GM18498 (cell line): ENCODE measurements at regions not wholly inside any gene's neighbourhood (a gene's known extent, or its start where the extent isn't known, plus 50 kb on each side); places are given as distances from the start of the nearest gene placed in this dataset.
A peak's percentile ranks its signal among the peaks of the same experiment; 100 is the strongest.

Experiments used
- ATAC-seq: cut with Tn5 transposase; IDR thresholded peaks from one replicate; pipeline ENCODE4 v1.9.1; 2021; ENCODE audit warnings: mild to moderate bottlenecking, moderate library complexity; ENCODE audit not compliant: unreplicated experiment

DNA sequence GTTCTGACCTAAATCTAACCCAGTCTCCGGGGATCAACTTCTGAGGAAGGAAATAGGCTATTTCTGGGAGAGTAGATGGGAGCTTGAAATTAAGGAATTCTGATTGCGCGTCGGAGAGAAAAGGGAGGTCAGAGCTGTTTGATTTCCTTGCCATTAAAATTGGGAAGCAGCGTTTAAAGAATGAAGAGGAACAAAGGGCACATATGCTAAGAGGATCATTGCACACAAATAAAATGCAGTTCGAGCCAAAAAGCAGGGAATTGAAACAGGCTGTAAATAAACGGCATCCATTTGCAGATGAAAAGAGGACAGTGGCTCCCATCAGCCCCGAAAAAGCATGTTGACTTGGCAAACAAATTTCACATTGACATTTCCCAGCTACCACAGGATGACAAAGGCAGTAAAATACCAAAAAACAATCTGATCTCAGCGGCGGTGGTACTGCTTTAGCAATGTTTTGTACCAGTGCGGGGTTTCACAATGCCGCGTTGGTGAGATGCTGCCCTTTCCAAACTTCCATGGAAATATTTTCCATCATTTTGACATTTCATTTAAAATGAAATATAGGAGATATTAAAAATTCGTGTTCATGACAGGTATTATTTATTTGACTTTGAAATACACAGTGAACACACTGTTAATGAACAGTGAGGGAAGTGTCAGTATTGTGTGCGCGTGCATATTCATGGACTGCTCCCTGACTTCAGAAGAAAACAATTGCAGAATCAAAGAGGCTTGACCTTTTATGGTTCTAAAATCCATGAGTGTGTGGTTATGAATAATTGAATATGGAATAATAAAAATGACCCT, 108.8 kb downstream of the SQOR start:
- no peak for ATAC-seq

DNA sequence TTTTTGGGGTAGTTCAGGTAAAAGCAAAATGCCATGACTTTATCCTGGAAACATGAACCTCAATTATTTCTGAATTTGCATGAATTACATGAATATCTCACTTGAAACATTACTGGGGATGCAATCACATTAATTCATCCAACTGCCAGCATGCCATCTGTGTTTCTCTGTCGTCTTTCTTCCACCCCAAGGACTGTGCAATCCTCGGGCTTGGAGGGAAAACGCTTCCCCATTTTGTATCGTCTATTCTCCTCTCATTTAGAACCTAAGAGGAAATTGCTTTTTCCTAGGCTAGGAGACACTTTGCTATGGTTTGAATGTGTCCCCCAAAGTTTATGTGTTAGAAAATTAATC, 109.4 kb downstream of the SQOR start:
- no peak for ATAC-seq

DNA sequence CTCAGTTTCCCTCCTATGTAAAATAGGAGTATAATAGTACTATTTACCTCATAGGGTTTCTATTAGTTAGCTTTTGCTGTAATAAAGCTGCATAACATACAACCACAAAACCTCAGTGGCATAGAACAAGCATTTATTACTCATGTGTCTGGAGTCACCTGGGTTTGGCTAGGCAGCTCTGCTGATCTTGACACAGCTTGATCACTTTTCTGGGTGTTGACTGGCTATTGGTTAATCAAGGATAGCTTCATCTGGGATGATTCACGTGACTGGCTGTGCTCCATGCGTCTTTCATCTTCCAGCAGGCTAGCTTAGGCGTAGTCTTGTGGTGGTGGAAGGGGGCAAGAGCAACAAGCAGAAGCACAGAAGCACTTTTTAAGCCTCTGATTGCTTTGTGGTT, 112.6 kb downstream of the SQOR start:
- no peak for ATAC-seq

DNA sequence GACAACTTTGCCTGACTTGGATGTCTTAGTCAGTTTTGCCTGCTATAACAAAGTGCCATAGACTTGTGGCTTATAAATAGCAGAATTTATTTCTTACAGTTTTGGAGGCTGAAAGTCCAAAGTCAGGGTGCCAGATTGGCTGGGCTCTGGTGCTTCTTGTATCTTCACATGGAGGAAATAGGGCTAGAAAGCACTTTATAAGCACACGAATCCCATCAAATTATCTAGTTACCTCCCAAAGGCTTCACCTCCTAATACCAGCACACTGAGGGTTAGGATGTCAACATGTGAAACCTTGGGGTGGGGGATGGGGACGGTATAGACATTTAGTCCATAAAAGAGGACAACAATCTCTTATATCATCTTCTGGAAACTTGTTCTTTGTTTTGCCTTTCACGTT, 116.8 kb downstream of the SQOR start:
- no peak for ATAC-seq

DNA sequence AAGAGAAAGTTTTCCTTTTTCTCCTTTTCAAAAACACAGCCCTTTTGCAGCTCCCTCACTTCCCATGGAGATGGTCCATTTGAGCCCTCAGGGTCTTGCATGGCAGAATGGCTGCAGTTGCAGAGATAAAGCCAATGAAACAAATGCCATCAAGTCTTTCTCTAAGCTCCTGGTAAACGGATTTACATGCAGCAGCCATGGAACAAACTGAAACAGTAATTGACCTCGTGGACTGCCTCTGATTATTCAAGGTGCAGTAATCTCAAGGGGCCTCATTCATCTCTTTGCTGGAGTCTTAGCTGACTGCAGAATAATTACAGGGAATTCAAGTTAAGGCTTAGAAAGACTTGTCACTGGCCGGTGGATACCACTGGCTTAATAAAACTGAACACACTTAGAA, 125.1 kb downstream of the SQOR start:
- no peak for ATAC-seq

DNA sequence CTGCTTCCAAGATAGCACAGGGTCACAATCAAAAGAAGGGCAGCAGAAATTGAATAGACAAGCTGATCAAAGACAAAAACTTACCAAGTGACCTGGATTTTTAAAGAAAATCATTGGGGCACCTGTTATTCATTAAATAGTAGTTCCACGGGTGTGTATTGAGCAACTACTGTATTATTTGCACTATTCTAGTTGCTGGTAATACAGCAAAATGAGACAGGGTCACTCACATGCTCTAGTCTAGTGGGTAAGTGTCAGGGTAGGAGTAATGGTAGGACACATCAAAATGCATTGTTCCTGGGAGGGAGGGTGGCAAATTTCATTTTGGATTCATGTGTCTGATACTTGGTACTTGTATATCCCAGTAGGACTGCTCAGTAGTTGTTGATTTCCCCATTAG, 127.9 kb downstream of the SQOR start:
- ATAC-seq = no peak

DNA sequence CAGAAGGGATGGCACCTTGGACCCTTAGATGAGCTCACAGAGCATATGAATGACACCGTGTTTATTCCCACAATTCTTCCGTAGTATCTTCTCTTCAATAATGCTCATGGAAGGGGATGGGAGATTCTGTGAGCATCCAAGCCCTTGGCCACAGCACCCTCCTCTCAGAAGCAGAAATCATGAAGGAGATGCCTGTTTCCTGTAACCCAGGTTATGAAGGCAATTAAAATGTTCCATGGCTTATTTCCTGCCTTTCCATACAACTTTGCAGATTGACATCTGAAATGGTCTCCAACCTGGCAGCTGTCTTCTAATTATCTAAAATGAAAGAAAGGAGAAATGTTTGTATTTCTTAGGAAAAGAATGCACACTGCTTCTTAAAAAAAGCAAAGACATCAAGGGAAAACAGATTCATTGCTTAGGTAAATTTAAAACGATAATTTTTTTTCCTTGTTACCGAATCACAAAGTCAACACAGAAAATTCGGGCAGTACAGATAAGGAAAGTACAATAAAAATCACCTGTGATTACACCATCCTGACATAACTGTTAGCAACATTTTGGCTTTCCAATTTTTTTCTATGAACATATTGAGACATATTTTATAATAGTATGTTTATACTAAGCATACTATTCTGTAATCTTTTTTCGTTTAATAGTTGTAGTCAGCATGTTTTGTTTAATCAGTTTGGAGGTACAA, 128.5 kb downstream of the SQOR start:
- no peak for ATAC-seq

DNA sequence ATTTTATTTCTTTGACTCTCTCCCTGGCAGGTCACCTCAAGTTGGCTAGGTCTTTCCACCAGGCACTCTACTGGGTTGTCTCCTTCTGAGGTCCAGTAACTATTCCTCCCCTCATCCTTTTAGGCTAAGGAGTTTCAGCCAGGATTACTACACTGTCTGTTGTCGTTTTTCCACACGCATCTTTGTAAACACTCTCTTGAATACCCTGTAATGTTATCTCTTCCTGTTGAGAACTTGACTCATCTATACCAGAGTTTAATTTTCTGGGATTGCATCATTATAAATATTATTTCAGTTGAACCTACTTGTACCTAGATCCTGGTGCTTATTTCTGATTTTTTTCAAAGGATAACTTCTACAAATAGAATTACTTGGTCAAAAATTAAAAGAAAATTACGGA, 138.3 kb downstream of the SQOR start:
- no peak for ATAC-seq

DNA sequence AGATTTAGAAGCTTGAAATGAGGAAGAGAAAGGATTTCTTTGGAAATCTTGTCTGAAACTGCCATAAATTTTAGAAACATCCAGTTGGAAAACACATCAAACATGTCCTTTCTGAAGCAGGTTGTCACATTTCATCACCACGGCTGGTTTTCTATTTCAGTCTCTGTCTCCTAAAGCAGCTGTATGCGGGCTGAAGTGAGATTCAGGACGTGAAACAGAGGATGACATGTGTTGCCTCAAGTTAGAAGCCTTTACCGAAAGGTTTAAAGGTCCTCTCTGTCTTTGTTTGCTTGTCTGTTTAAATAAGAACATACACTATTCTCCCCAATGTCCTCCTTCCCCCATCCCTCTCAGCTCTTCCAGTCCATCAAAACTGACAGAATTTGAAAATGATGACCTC, 141.9 kb downstream of the SQOR start:
- no peak for ATAC-seq

DNA sequence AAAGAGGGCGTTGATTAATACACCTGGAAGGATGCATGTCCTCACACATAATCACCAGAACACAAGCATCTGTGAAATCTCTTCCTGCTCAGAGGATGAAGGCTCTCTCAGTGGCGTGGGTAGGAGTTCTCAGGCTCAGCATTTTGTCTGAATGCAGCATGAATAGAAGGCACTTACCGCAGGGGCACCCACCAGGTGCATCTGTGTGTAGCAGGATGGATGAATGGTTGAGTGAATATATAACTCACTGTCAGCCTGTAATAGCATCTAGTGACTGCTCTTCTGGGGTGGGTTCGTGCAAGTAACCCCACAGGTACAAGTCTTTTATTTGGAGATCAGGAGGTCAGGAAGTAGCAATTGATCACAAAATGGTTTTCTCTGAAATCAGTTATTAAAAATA, 143.0 kb downstream of the SQOR start:
- no peak for ATAC-seq

DNA sequence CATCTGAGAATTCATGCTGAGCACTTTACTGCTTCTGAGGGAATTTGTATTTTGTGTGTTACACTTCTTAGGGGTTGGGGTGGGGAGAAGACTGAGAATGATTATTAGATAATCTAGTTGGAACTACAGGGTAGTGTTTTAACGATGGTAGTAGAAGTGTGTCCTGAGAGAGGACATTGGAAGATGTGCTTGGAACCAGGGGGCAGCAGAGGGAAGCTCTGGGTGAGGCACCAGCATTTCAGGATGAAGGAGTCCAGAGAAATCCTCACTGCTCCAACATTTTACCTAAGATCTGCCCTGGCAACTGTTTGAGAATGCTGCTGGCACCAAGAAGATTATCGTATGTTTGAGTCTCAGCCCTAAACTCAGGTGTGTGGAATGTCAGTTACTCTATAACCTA, 145.5 kb downstream of the SQOR start:
- ATAC-seq = no peak

DNA sequence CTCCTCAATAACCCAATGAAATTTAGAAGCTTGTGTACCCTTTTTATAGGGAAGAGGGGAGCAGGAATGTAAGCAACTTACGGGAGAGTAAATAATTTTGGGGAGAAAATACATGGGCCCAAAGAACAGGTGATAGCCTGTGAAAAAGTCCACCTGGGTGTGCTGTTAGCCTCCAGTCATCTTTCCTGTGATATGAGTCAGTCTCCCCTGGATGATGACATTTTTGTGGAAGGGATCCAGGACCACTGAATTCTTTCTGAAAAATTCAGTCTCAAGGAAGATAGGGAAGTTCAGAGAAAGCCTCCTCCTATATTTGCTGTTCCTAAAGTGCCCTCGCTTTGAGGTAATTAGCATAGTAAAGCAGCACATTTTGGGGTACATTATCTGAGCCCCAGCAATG, 149.8 kb downstream of the SQOR start:
- ATAC-seq = no peak

DNA sequence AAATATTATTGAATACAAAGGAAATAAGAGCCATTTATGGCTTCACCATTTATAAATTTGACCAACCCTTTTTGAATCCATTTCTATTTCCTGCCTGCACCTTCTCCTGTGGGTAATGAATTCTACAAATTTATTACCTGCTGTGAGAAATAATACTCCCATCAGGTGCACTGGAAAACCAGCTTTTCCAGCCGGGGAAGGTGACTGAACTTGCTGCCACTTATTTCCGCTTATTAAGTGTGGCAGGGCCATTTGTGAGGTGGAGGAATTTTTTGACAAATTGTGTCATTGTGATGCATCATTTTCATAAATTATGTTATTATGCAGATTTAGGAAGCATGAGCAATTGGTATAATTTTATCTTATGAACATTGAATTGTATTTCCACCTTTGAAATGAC, 151.1 kb downstream of the SQOR start:
- ATAC-seq = no peak

DNA sequence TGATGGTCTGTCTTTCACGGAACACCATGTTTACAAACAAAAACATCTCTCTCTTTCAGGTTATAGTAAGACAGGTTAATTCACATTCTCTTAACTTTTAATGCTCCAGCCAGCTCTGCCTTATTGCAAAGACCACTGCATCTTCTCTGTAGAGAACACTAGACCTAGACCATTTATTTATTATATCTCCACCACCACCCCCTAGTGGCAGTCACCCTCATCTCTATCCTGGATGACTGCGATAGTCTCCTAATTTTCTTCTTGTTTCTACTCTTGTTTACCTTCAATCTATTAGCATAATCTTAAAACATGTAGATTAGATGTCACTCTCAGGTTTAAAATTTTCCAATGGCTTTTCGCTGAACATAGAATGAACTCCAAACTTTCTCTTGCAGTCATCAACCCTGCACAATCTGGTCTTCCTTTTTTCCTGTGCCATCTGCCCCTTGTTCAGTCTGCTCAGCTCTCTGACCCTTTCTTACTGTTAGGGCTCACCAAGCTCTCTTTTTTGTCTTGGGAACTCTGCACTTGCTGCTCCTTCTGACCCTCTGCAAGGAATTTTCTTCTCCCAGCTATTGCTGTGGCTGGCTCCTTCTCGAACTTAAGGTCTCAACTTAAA, 155.6 kb downstream of the SQOR start:
- ATAC-seq = peak; percentile 42

DNA sequence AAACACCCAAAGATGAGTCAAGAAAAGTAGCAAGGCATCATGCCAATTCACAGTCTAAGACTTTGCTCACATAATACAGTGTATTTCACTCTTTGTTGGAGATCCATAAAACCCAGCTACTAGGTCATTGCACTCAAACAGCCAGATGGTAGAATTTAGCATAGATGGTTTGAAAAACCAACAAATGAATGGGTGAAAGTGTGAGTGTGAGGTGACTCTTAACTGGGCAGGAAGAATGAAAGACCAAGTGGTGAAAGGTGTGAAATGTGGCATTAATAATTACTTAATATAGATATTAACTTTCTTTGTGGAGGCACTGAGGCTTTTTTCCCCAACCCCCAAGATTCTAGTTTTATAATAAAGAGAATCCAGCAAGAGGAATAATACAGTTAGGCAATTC, 159.5 kb downstream of the SQOR start:
- ATAC-seq = no peak

DNA sequence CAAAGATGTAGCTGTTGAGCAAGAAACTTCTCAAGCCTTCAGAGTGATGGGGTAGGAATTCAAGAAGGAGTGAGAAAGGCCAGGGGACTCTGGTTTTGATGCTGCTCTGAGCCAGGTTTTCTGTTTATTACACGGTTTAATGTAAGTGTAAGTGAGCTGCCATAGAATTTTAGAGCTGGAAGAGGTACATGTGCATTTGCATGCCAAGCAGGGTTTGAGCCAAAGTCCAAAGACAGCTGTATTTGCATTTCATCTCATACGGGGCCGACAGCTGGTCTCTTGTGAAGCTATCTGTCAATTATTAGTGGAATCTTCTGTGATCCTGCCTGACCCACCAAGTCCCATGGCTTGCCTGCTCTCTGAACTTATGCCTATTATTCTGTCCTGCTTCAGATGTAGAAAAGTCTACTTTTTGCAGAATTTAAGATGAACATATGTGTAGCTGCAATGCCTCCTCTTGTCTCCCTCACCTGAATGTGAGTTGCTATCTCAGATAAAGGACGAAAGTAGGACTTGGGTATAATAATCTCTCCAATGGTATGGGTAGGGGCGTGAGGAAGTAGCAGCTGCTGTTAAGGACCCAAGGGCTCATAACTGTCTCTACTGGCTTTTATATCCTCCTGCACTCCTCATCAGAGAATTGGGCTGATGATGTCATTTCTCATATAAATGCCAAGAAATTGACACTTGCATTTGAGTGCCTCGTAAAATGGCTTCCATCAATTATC, 160.0 kb downstream of the SQOR start:
- ATAC-seq = peak; percentile 53

DNA sequence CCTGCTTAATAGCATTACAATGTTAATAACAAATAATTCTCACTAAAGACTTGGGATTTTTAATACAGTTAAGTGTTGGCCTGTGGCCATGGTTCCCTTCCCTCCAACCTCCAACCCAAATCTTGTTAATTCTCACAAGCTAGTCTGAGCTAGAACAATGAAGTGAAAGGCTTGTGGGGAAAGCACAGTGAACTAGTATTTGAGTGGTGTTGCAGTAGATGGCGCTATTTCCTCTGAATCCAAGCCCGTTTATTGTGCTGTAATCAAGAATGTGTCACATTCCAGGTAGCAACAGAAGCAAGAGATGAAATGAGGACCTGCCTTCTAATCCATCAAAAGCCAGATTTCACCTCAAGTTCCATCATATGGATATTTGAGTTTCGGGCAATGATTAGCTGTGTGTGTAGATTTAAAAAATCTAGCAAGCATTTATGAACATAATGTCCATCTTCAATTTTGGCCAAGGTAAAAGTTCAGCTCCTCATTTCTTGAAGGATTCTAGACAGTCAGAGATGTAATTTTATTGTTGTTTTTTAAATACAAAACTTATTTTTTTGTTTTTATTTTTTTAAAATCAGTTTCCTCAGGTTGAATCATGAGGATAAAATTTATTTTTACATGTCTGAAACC, 160.7 kb downstream of the SQOR start:
- no peak for ATAC-seq

DNA sequence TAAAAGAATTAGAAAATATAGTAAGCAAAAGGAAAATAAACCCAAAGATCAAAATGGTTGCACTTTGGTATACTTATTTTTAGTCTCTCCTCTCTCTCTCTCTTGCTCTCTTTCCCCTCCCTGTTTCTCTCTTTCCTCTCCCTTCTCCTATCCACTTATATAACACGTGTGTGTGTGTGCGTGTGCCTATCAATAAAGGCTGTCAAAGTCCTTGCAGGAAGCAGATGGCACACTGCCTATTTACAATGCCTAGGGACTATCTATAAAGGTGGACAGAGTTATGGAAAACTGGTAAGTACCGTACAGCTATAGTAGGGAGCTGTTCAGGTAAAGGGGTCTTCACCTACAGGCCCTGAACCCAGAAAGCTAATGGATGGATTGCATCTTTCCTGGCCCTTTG, 161.6 kb downstream of the SQOR start:
- ATAC-seq = no peak

DNA sequence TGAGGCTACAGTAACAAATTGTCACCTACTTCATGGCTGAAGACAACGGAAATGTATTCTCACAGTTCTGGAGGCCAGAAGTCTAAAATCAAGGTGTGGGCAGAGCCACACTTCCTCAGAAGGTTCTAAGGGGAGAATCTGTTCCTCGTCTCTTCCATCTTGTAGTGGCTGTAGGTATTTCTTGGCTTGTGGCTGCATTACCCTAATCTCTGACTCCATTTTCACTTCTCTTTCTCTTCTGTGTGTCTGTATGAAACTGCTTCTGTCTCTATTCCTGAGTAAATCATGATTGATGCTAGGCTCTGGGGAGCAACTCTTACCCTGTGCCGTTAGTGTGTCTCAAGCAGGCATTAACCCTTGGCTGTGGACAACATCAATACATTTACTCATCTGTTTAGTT, 164.7 kb downstream of the SQOR start:
- peak; percentile 71 for ATAC-seq

DNA sequence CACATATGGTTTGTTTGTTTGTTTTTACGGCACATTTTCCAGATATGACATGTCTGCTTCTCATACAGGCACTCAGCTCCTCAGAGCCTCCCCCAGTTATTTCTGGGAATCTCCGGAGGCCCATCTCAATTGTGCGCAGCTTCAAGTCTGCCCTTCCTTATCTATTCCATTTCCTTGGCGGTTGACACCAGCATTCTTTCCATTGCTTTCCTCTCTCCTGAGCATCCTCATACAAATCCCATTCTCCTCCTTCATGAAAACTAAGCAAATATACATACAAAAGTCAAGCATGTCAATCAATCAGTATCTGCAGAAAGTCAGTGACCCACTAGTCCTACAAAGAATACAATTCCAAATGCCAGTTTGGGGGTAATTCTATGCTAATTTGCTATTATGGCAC, 166.7 kb downstream of the SQOR start:
- ATAC-seq = no peak

DNA sequence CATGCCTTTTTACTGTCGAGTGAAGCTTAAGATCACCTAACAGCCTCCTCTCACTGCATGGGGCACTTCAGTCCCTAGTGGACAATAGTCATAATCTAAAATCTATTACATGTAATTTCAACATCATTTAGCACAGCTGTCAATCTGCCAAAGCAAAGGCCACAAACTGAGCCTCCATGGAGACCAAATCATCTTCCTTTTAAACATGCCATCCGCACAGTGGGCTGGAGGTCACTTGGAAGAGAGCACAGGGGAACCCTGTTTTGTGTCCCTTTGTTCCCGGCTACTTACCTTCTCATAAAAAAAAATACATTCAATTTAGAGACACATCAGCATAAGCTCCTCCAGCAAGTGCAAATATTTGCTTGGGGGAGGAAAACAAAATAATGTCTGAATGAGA, 167.3 kb downstream of the SQOR start:
- ATAC-seq = no peak
